Panc1 (cell line): ENCODE measurements at regions not wholly inside any gene's neighbourhood (a gene's known extent, or its start where the extent isn't known, plus 50 kb on each side); places are given as distances from the start of the nearest gene placed in this dataset.

Source experiments
- POLR2AphosphoS5 ChIP-seq: IDR thresholded peaks from 2 replicates; pipeline ENCODE4 v1.6.1; 2012; ENCODE audit warnings: mild to moderate bottlenecking, low read depth, low read length, moderate library complexity
- REST ChIP-seq, 2 experiments: IDR thresholded peaks; 2 replicates each; pipeline ENCODE4 v1.6.1; 2011 to 2012; ENCODE audit warnings: low read depth in 2 of 2, control low read depth in 1 of 2, low read length in 1 of 2, mild to moderate bottlenecking in 1 of 2, moderate library complexity in 1 of 2; ENCODE audit not compliant: insufficient read depth in 1 of 2
- TCF7L2 ChIP-seq: IDR thresholded peaks from 2 replicates; pipeline ENCODE4 v1.6.1; 2011; ENCODE audit warnings: mild to moderate bottlenecking, low read depth, low read length, inconsistent platforms
- TF ChIP-seq, protein P1 (sequence below): fragments of 450-650 bp; IDR thresholded peaks from 2 replicates; pipeline ENCODE4 v1.5.1; 2017; ENCODE audit warnings: mild to moderate bottlenecking

DNA sequence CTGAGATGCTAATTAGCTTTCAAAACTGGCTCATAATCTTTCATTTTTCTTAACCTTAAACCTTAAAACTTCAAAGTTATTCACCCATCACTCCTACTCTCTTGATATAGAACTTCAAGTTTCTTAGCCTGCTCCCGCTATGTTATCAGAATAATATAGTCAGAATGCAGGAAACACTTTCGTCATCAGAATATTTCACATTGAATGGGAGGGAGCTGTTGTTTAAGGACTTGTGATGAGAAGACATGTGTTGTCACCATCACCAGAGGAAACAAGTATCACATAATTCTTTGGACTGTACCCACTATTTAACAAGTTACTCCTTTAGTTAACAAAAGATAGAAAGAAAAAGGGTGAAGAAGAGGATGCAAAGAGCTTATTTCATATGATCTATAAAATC lies 65.0 kb upstream of the FNDC3A start:
- TF ChIP-seq, protein P1, sequence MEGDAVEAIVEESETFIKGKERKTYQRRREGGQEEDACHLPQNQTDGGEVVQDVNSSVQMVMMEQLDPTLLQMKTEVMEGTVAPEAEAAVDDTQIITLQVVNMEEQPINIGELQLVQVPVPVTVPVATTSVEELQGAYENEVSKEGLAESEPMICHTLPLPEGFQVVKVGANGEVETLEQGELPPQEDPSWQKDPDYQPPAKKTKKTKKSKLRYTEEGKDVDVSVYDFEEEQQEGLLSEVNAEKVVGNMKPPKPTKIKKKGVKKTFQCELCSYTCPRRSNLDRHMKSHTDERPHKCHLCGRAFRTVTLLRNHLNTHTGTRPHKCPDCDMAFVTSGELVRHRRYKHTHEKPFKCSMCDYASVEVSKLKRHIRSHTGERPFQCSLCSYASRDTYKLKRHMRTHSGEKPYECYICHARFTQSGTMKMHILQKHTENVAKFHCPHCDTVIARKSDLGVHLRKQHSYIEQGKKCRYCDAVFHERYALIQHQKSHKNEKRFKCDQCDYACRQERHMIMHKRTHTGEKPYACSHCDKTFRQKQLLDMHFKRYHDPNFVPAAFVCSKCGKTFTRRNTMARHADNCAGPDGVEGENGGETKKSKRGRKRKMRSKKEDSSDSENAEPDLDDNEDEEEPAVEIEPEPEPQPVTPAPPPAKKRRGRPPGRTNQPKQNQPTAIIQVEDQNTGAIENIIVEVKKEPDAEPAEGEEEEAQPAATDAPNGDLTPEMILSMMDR: no peak
- TF ChIP-seq REST (IDR thresholded peaks at IDR 0.05; ENCODE audit: insufficient read depth in 1 of 2, low read depth in 2 of 2, low read length in 1 of 2) (no peak), POLR2AphosphoS5 (no peak), TCF7L2 (no peak)
